ENCODE measurements at regions not wholly inside any gene's neighbourhood (a gene's known extent, or its start where the extent isn't known, plus 50 kb on each side); places are given as distances from the start of the nearest gene placed in this dataset.

DNA sequence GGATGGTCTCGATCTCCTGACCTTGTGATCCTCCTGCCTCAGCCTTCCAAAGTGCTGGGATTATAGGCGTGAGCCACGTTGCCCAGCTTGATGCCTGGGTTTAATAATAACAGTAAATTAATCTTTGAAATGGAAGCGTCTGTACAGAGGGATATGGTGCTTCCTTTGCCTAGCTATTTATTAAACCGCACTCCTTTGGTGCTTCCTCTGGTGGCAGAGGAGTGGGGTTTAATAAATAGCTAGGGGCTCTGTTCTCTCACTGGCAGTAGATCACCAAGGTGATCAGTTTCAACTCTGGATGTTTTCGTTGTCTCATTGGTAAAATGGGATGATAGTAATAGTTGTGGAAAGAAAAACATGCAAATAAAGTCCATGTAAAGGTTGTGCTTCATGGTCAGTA lies 1122.5 kb upstream of the WWC1 start:
- Histone ChIP-seq H3K9ac (ENCODE audit: low read length) (no peak overlapping the region), H4K20me1 (ENCODE audit: control insufficient read depth, insufficient read depth, low read length, poor library complexity, severe bottlenecking) (no peaks in the 10 kb centered on the region), H3K27me3 (replicated peaks in 1 of 4; ENCODE audit: control extremely low read depth in 1 of 4, control insufficient read depth in 3 of 4, insufficient read depth in 4 of 4, low read length in 3 of 4) (no peaks in the 10 kb centered on the region), H3K27ac (ENCODE audit: low read length in 2 of 2) (no peak overlapping the region), H3K4me3 (ENCODE audit: control extremely low read depth in 1 of 5, extremely low read depth in 1 of 5, insufficient read depth in 1 of 5, low read depth in 2 of 5, low read length in 4 of 5) (no peak overlapping the region), H3K4me1 (ENCODE audit: control insufficient read depth in 2 of 2, insufficient read depth in 2 of 2, low read length in 2 of 2) (no peaks in the 10 kb centered on the region), H3K36me3 (replicated peaks in 1 of 2; ENCODE audit: control extremely low read depth in 1 of 2, control insufficient read depth in 1 of 2, extremely low read depth in 1 of 2, insufficient read depth in 2 of 2, low read length in 1 of 2) (no peaks in the 10 kb centered on the region), H3K4me2 (replicated peaks; ENCODE audit: low read depth, low read length, poor library complexity, severe bottlenecking) (no peak overlapping the region), H3K79me2 (ENCODE audit: control insufficient read depth, insufficient read depth, low read length) (no peaks in the 10 kb centered on the region), H2AFZ (ENCODE audit: insufficient read depth, low read depth, low read length, poor library complexity, severe bottlenecking) (no peak overlapping the region), H3K9me3 (ENCODE audit: control extremely low read depth in 1 of 3, control insufficient read depth in 2 of 3, insufficient read depth in 1 of 3, low read length in 2 of 3) (no peaks in the 10 kb centered on the region)
- H3K27me3 Mint-ChIP-seq: no peaks in the 10 kb centered on the region
- WGBS (ENCODE audit: insufficient coverage): 100% methylated on average over 2 of the region's 6 CpGs
- POLR2A ChIA-PET: no interaction called here
- no peak for ATAC-seq (ENCODE audit: low read depth)
- intact Hi-C loops (cut with micrococcal nuclease): no loop called here
- H3K4me1 Mint-ChIP-seq: no peaks in the 10 kb centered on the region
- CTCF ChIA-PET: no interaction called here
- TF ChIP-seq, protein P1, sequence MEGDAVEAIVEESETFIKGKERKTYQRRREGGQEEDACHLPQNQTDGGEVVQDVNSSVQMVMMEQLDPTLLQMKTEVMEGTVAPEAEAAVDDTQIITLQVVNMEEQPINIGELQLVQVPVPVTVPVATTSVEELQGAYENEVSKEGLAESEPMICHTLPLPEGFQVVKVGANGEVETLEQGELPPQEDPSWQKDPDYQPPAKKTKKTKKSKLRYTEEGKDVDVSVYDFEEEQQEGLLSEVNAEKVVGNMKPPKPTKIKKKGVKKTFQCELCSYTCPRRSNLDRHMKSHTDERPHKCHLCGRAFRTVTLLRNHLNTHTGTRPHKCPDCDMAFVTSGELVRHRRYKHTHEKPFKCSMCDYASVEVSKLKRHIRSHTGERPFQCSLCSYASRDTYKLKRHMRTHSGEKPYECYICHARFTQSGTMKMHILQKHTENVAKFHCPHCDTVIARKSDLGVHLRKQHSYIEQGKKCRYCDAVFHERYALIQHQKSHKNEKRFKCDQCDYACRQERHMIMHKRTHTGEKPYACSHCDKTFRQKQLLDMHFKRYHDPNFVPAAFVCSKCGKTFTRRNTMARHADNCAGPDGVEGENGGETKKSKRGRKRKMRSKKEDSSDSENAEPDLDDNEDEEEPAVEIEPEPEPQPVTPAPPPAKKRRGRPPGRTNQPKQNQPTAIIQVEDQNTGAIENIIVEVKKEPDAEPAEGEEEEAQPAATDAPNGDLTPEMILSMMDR (IDR thresholded peaks at IDR 0.05): no peak
- no peak for TF ChIP-seq EZH2 (IDR thresholded peaks at IDR 0.05; ENCODE audit: borderline replicate concordance, insufficient read depth, low read depth, low read length, poor library complexity, severe bottlenecking)
- no peak overlapping the region for H3K27ac Mint-ChIP-seq
- DNase-seq: no peak
- peaks cover 14% of the 10 kb centered on the region for H3K9me3 Mint-ChIP-seq (ENCODE audit: insufficient read depth)
- no peak overlapping the region for H3K4me3 Mint-ChIP-seq

DNA sequence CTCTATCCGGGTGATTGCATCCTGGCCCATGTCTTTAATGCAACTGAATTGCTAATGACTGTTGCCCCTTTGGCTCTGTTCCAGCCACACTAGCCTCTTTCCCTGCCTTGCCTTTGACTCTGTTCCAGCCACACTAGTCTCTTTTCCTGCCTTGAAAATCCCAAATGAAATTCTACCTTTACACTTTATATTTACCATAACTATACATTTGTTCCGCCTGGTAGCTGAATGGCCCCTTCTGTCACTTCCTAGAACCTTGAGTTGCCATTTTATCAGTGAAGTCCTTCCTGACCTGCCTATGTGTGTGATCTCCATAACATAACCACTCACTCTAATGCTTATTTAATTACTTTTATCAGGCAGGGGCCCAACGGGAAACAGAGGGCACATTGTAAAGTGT lies 1120.4 kb upstream of the WWC1 start:
- no peak overlapping the region for H3K4me3 Mint-ChIP-seq
- 88% methylated on average over 2 of the region's 3 CpGs for WGBS (ENCODE audit: insufficient coverage)
- H3K27ac Mint-ChIP-seq: no peak overlapping the region
- no peak overlapping the region for H3K4me3 ChIP-seq (ENCODE audit: control extremely low read depth in 1 of 5, extremely low read depth in 1 of 5, insufficient read depth in 1 of 5, low read depth in 2 of 5, low read length in 4 of 5)
- no peak overlapping the region for H3K9ac ChIP-seq (ENCODE audit: low read length)
- no peaks in the 10 kb centered on the region for H3K4me1 ChIP-seq (ENCODE audit: control insufficient read depth in 2 of 2, insufficient read depth in 2 of 2, low read length in 2 of 2)
- intact Hi-C loops (cut with micrococcal nuclease): no loop called here
- no peaks in the 10 kb centered on the region for H4K20me1 ChIP-seq (ENCODE audit: control insufficient read depth, insufficient read depth, low read length, poor library complexity, severe bottlenecking)
- no peaks in the 10 kb centered on the region for H3K79me2 ChIP-seq (ENCODE audit: control insufficient read depth, insufficient read depth, low read length)
- DNase-seq (no peak), ATAC-seq (ENCODE audit: low read depth) (no peak)
- no peaks in the 10 kb centered on the region for H3K36me3 ChIP-seq (replicated peaks in 1 of 2; ENCODE audit: control extremely low read depth in 1 of 2, control insufficient read depth in 1 of 2, extremely low read depth in 1 of 2, insufficient read depth in 2 of 2, low read length in 1 of 2)
- CTCF ChIA-PET: no interaction called here
- peaks cover 0 to 3% (median 0%) of the 10 kb centered on the region in 3 donors for H3K9me3 ChIP-seq (ENCODE audit: control extremely low read depth in 1 of 3, control insufficient read depth in 2 of 3, insufficient read depth in 1 of 3, low read length in 2 of 3)
- H3K9me3 Mint-ChIP-seq (ENCODE audit: insufficient read depth): peaks cover 14% of the 10 kb centered on the region
- TF ChIP-seq, protein P1 (IDR thresholded peaks at IDR 0.05): no peak
- TF ChIP-seq EZH2 (IDR thresholded peaks at IDR 0.05; ENCODE audit: borderline replicate concordance, insufficient read depth, low read depth, low read length, poor library complexity, severe bottlenecking): no peak
- no peaks in the 10 kb centered on the region for H3K4me1 Mint-ChIP-seq
- H3K27me3 Mint-ChIP-seq: no peaks in the 10 kb centered on the region
- H3K4me2 ChIP-seq (replicated peaks; ENCODE audit: low read depth, low read length, poor library complexity, severe bottlenecking): no peak overlapping the region
- no peak overlapping the region for H2AFZ ChIP-seq (ENCODE audit: insufficient read depth, low read depth, low read length, poor library complexity, severe bottlenecking)
- H3K27me3 ChIP-seq (replicated peaks in 1 of 4; ENCODE audit: control extremely low read depth in 1 of 4, control insufficient read depth in 3 of 4, insufficient read depth in 4 of 4, low read length in 3 of 4): no peaks in the 10 kb centered on the region
- H3K27ac ChIP-seq (ENCODE audit: low read length in 2 of 2): no peak overlapping the region
- POLR2A ChIA-PET: no interaction called here
